ENCODE measurements at regions not wholly inside any gene's neighbourhood (a gene's known extent, or its start where the extent isn't known, plus 50 kb on each side); places are given as distances from the start of the nearest gene placed in this dataset.

DNA sequence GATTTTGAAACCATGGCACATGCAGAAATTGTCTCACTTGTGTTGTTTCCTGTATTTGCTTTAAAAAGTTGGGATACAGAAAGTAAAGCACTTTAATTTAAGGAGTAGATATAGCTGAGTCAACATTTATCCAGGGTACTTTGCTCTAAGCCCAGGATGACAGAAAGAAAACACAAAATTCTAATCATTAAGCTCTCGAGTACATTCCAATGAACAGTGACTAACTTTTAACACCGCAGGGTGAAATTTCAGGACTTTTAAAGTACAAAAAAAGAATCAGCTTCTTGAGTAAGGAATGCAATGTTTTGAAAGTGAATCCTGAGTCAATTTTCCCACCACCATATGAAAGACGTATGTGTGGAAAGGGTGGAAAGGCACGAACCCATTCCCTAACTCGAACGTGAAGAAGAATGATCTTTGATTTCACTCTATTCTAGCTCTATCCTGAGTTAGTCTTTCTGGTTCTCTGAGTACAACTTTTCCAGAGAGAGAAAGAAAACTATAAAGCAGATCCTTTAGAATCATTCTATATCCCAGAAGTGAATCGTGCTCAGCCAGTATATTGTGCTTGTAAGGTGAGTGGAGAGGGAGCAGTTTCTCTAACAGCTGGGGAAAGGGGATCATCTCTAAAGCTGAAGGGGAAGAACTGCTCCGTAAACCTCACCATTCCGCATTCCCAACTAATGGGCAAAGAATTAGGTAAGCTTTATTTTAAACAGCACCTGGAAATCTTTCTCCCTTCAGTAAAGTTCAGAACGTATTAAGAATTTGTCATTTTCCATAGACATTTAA is 779.0 kb upstream of the FLRT2 start:
- Mint-ChIP-seq H3K4me3 (no peak overlapping the region), H3K9me3 (peaks cover 20% of the 10 kb centered on the region), H3K36me3 (ENCODE audit: low read depth) (no peaks in the 10 kb centered on the region), H3K27me3 (no peaks in the 10 kb centered on the region), H3K27ac (no peak overlapping the region), H3K4me1 (no peaks in the 10 kb centered on the region)
- ATAC-seq (replicated peaks): no peak

DNA sequence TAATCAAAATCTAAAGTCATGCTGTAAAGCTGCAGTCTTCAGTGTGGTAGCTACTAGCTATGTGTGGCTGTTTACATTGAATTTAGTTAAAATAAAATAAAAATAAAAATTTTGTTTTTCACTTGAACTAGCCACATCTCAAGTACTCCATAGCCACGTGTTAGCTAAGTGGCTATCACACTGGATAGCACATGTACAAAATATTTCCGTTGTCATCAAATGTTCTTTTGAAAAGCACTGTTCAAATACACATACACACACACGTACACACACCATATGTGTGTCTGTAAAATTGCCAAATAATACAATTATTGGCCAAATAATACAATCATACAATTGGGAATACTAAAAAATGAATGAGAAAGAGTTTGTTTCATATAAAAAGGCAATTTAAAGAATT is 778.2 kb upstream of the FLRT2 start:
- ATAC-seq (replicated peaks): no peak
- Mint-ChIP-seq H3K27me3 (no peaks in the 10 kb centered on the region), H3K27ac (no peak overlapping the region), H3K4me3 (no peak overlapping the region), H3K9me3 (peaks cover 20% of the 10 kb centered on the region), H3K36me3 (ENCODE audit: low read depth) (no peaks in the 10 kb centered on the region), H3K4me1 (no peaks in the 10 kb centered on the region)

DNA sequence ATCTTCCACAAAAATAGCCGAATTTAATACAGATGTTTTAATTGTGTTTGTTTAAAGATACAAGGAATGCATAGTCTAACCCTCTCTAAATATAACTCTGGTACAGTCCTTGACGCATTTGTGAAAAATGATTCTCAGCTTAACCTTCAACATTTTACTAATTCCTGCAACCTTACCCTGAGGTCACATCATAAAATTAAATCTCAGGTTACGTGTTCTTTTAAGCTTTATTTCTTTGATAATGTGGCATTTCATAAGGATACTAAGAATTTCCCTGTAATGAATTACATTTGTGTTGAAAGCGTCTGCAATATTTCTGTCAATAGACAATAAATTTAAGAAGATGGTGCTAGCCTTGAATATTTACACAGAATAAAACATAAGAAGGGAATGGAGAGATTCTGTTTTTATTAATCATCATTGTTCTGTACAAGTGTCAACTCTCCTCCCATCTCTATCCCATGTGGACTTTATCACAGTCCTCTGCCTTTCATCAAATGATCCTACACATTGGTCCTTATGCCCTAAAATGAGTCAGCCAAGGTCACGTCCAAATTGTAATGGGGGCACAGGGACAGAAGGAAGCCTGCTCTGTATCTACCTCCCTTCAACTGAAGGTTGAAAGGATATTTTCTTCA is 769.3 kb upstream of the FLRT2 start:
- H3K27ac Mint-ChIP-seq: no peak overlapping the region
- H3K36me3 Mint-ChIP-seq (ENCODE audit: low read depth): no peaks in the 10 kb centered on the region
- H3K27me3 Mint-ChIP-seq: no peaks in the 10 kb centered on the region
- no peak for ATAC-seq (replicated peaks)
- H3K4me3 Mint-ChIP-seq: no peak overlapping the region
- H3K9me3 Mint-ChIP-seq: peaks cover 11% of the 10 kb centered on the region
- no peaks in the 10 kb centered on the region for H3K4me1 Mint-ChIP-seq

DNA sequence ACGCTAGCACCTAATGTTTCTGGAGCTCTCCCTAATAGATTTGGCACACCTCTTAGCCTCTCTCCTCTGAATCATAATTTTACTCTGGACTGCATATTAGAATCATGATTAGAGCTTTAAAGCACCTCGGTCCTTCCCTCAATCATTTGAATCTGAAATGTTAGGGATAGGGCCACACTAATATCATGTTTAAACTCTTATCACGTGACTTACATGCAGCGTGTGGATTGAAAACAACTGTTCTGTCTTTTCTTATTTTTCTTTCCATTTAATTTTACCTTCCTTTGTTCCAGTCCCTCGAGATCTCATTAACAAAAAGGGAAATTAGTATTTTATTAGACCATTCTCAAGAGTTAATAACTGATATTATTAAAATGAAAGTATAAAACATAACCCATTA is 762.5 kb upstream of the FLRT2 start:
- Mint-ChIP-seq H3K27me3 (no peaks in the 10 kb centered on the region), H3K27ac (no peak overlapping the region), H3K36me3 (ENCODE audit: low read depth) (no peaks in the 10 kb centered on the region), H3K9me3 (peaks cover 18% of the 10 kb centered on the region), H3K4me1 (no peaks in the 10 kb centered on the region), H3K4me3 (no peak overlapping the region)
- no peak for ATAC-seq (replicated peaks)

DNA sequence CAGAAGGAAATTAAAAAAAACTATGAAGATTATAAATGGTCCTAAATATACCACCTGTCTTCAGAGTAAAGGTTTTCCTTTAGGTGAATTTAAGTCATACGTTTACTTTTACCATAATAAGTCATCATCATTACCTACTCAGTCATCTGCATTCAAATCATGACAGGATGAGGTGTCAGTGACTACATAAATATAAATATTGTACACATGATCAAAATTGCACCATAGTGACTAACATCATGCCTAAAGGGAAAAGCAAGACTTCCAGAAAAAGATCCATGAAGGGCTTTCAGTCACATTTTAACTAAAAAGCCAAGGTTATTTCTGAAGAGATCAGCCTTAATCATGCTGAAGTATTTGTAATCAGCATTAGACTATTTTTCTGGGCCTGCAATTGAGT is 759.9 kb upstream of the FLRT2 start:
- H3K4me3 Mint-ChIP-seq: no peak overlapping the region
- H3K27ac Mint-ChIP-seq: no peak overlapping the region
- no peaks in the 10 kb centered on the region for H3K4me1 Mint-ChIP-seq
- no peaks in the 10 kb centered on the region for H3K27me3 Mint-ChIP-seq
- H3K9me3 Mint-ChIP-seq: peaks cover 17% of the 10 kb centered on the region
- ATAC-seq (replicated peaks): no peak
- no peaks in the 10 kb centered on the region for H3K36me3 Mint-ChIP-seq (ENCODE audit: low read depth)

DNA sequence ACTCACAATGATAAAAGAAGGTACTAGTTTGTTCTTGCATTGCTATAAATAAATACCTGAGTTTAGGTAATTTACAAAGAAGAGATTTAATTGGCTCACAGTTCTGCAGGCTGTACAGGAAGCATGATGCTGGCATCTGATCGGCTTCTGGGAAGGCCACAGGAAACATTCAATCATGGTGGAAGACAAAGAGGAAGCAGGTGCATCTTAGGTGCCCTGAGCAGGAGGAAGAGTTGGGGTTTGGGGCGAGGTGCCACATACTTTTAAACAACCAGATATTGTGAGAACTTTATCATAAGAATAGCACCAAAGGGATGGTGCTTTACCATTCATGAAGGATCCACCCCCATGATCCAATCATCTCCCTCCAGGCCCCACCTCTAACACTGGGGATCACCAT is 752.6 kb upstream of the FLRT2 start:
- H3K4me1 Mint-ChIP-seq: no peaks in the 10 kb centered on the region
- H3K27me3 Mint-ChIP-seq: no peaks in the 10 kb centered on the region
- ATAC-seq (replicated peaks): no peak
- no peak overlapping the region for H3K4me3 Mint-ChIP-seq
- H3K36me3 Mint-ChIP-seq (ENCODE audit: low read depth): no peaks in the 10 kb centered on the region
- no peak overlapping the region for H3K27ac Mint-ChIP-seq
- H3K9me3 Mint-ChIP-seq: peaks cover 13% of the 10 kb centered on the region

DNA sequence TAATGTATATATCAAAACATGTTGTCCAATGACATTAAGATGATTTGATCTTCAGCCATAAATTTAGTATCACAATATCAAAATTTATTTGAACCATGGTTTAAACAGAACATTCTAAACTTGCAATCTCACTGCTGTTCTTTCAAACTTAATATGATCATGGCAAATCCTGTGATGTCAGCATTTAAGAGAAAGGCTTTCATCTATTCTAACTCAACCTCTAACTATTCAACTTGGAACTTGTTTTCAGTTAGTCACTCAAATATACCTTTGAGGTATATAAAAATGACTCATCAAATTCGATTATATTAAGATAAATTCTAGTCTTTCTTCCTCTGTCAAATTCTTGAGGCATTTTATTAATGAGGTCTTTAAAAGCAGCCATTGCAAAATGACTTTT is 747.0 kb upstream of the FLRT2 start:
- Mint-ChIP-seq H3K27ac (no peak overlapping the region), H3K36me3 (ENCODE audit: low read depth) (no peaks in the 10 kb centered on the region), H3K27me3 (no peaks in the 10 kb centered on the region), H3K4me1 (no peaks in the 10 kb centered on the region), H3K4me3 (no peak overlapping the region), H3K9me3 (peaks cover 12% of the 10 kb centered on the region)
- no peak for ATAC-seq (replicated peaks)

DNA sequence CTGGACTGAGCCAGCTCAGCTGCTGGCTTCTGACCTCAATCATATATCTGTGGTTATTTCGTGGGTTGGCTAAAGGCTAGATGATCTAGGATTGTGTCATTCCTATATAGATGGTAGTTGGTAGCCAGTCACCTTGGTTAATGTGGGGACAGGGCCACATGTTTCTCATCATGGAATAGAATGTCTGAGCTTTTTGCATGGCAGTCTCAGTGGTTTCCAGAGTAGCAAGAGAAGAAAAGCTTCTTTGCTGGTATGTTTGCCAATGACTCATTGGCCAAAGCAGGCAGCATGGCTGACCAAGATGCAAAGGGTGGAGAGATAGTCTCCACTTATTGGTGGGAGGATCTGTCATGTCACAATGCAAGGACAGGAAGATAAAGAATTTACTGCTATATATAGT is 746.4 kb upstream of the FLRT2 start:
- Mint-ChIP-seq H3K27me3 (no peaks in the 10 kb centered on the region), H3K9me3 (peaks cover 12% of the 10 kb centered on the region), H3K27ac (no peak overlapping the region), H3K4me1 (no peaks in the 10 kb centered on the region), H3K36me3 (ENCODE audit: low read depth) (no peaks in the 10 kb centered on the region), H3K4me3 (no peak overlapping the region)
- ATAC-seq (replicated peaks): no peak

DNA sequence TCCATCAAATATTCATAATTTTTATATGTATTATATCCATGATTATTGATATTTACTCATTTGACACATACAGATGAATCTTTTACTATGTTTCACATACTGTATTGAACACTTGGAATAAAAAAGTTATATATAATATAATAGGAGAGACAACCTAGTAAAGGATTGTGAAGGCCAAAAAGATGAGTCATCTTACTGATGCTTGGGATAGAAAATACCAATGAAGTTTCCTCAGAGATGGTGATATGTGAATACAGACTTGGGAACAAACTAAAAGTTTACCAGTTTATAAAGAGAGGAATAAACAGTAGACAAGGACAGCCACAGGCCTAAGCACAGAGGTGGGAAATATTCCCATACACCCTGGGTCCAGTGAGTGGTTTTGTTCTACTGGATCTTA is 743.9 kb upstream of the FLRT2 start:
- no peaks in the 10 kb centered on the region for H3K4me1 Mint-ChIP-seq
- no peak for ATAC-seq (replicated peaks)
- peaks cover 12% of the 10 kb centered on the region for H3K9me3 Mint-ChIP-seq
- no peak overlapping the region for H3K27ac Mint-ChIP-seq
- H3K36me3 Mint-ChIP-seq (ENCODE audit: low read depth): no peaks in the 10 kb centered on the region
- no peak overlapping the region for H3K4me3 Mint-ChIP-seq
- no peaks in the 10 kb centered on the region for H3K27me3 Mint-ChIP-seq

DNA sequence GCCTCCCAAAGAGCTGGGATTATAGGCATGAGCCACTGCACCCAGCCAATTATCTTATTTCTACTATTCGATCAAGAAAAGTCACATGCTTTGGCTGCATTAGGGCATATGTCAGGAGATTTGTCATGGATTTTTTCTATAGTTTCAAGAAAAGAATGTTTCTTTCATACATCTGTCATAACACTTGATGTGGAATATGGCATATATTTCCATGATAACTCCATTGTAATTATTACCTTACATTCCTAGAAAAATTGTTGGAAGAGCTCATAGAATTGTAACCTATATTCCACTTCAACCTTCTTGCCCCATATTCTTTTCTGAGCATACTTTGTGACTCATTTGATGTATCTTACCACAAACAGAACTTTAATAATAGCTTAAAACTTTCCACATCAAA is 740.9 kb upstream of the FLRT2 start:
- Mint-ChIP-seq H3K9me3 (peaks cover 18% of the 10 kb centered on the region), H3K27ac (no peak overlapping the region), H3K27me3 (no peaks in the 10 kb centered on the region), H3K4me1 (no peaks in the 10 kb centered on the region), H3K4me3 (no peak overlapping the region), H3K36me3 (ENCODE audit: low read depth) (no peaks in the 10 kb centered on the region)
- no peak for ATAC-seq (replicated peaks)

DNA sequence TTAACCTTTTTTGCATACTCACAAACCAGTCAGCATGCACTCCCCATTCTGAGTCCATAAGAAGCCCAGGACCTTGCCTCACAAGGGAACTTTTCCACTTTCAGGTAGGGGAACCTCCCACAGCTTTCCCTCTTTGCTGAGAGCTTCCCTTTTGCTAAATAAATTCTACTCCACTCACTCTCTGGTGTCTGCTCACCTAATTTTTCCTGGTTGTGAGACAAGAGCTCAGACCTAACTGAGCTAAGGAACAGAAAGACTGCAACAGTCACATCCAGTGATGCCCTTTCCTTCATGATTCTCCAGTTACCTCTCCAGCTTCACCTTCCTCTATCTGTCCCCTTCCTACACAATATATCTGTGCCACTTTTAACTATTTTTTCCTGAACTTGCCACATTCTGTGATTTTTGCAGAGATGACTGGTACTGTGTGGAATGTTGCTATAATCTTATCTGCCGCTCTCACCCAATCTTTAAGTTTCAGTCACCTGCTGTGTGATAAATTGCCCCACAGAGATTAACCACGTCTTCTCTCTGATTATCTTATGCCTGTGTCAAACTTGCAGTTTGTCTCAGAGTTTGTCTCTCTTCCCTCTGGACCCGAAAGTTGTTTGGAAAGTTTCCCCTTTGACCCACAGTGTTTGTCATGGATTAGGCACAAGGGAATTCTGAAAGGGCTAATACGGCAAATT is 737.1 kb upstream of the FLRT2 start:
- Mint-ChIP-seq H3K4me1 (no peaks in the 10 kb centered on the region), H3K4me3 (no peak overlapping the region), H3K27me3 (no peaks in the 10 kb centered on the region), H3K9me3 (peaks cover 17% of the 10 kb centered on the region), H3K27ac (no peak overlapping the region), H3K36me3 (ENCODE audit: low read depth) (no peaks in the 10 kb centered on the region)
- ATAC-seq (replicated peaks): no peak

DNA sequence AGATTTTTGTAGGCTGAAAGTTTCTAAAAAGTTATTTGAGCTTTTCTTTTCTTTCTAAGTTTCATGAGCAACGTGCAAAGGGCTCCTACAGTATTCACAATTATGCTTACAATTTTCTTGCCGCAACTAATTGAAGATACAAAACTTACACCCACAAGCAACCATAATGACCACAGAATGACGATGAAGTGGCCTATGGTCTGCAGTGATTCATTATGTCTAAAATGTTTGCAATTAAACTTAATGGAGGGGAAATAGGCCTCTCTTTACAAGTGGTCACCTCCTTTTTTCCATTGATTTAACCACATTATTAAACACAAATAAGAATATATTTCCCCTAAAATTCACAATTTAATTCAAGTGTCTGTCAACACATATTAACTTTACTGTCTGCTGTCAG is 732.6 kb upstream of the FLRT2 start:
- Mint-ChIP-seq H3K27ac (no peak overlapping the region), H3K9me3 (peaks cover 13% of the 10 kb centered on the region), H3K36me3 (ENCODE audit: low read depth) (no peaks in the 10 kb centered on the region), H3K27me3 (no peaks in the 10 kb centered on the region), H3K4me1 (no peaks in the 10 kb centered on the region), H3K4me3 (no peak overlapping the region)
- no peak for ATAC-seq (replicated peaks)

DNA sequence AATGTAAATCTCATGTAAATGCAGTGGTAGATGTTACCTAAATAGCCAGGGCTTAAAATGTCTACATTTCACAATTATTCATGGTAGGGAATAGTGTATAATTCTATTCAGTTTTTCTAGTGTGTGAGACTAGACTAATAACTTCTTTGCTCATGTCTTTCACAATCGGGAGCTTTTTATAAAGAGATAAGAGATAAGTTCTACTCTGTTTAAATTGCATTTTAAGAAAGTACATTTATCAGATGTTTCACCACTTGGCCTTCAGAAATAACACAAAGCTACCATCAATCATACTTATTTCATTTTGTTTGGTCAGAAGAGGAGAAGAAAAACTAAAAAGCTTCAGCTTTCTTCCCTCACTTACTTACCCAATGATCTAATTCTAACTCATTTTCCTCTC is 725.5 kb upstream of the FLRT2 start:
- H3K27me3 Mint-ChIP-seq: no peaks in the 10 kb centered on the region
- no peak overlapping the region for H3K4me3 Mint-ChIP-seq
- H3K9me3 Mint-ChIP-seq: peaks cover 5% of the 10 kb centered on the region
- H3K4me1 Mint-ChIP-seq: no peaks in the 10 kb centered on the region
- no peaks in the 10 kb centered on the region for H3K36me3 Mint-ChIP-seq (ENCODE audit: low read depth)
- H3K27ac Mint-ChIP-seq: no peak overlapping the region
- no peak for ATAC-seq (replicated peaks)

DNA sequence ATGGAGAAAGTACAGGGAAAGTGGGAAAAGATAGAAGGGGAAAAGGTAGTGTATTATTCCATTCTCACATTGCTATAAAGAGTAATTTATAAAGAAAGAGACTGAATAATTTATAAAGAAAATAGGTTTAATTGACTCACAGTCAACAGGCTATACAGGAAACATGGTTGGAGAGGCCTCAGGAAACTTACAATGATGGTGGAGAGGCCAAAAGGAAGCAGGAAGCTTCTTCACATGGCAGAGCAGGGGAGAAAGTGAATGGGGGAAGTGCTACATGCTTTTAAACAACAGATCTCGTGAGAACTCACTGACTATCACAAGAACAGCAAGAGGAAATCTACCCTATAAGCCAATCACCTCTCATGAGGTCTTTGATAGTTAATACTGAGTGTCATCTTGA is 725.0 kb upstream of the FLRT2 start:
- Mint-ChIP-seq H3K27me3 (no peaks in the 10 kb centered on the region), H3K9me3 (peaks cover 5% of the 10 kb centered on the region), H3K27ac (no peak overlapping the region), H3K4me3 (no peak overlapping the region), H3K4me1 (no peaks in the 10 kb centered on the region), H3K36me3 (ENCODE audit: low read depth) (no peaks in the 10 kb centered on the region)
- no peak for ATAC-seq (replicated peaks)

DNA sequence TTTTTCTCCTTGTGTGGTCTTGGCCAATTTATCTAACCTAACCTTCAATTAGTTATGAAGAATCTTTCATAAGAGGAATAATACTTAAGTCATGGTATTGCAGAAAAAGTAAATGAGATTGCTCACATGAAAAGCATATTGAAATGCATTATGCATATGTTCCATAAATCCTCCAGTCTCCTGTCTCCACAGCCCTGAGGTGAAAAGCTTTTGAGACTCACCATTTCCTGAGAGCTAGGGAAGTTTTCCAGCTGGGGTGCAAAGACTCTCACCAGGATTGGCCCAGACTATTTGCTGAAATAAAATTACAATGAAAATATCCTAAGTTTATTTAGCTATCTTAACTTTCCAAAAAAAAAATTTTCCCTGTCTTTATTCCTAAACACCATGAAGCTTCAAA is 723.8 kb upstream of the FLRT2 start:
- Mint-ChIP-seq H3K4me1 (no peaks in the 10 kb centered on the region), H3K27ac (no peak overlapping the region), H3K4me3 (no peak overlapping the region), H3K36me3 (ENCODE audit: low read depth) (no peaks in the 10 kb centered on the region), H3K27me3 (no peaks in the 10 kb centered on the region), H3K9me3 (peaks cover 8% of the 10 kb centered on the region)
- no peak for ATAC-seq (replicated peaks)
